ENCODE measurements at regions not wholly inside any gene's neighbourhood (a gene's known extent, or its start where the extent isn't known, plus 50 kb on each side); places are given as distances from the start of the nearest gene placed in this dataset.

DNA sequence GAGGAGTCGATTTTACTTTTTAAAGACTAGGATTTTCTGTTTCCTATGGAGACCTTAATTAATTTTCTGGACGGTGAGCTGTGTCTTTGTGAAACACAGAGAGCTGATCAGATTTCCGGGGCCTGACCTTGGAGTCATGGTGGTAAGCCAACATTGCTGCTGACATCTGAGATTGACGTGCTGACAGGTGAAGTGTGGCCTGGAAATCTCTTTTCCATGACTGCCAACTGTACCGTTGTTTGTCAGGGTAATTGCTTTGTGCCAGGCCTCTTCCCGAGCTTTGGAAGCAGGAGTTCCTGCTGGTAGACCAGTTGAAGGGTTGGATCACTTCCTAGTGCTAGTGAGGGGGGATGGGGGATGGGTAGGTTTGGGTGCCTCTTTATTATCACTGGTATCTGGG, 71.2 kb downstream of the ADRA2A start:
- Histone ChIP-seq H2BK12ac (ENCODE audit: insufficient read length, low read depth, low read length) (no peak overlapping the region), H2AFZ (ENCODE audit: low read length) (no peak overlapping the region), H3K27me3 (ENCODE audit: insufficient read depth, low read length) (no peaks in the 10 kb centered on the region), H3K27ac (ENCODE audit: insufficient read length, low read depth, low read length) (no peak overlapping the region), H4K8ac (replicated peaks; ENCODE audit: insufficient read length, low read depth, low read length) (no peak overlapping the region), H3K23ac (ENCODE audit: insufficient read length, low read depth, low read length) (no peak overlapping the region), H2AK5ac (ENCODE audit: insufficient read length, low read length) (no peak overlapping the region), H3K18ac (ENCODE audit: insufficient read length, low read depth, low read length) (no peak overlapping the region), H3K4me2 (ENCODE audit: insufficient read depth, insufficient read length, low read length) (no peak overlapping the region), H3K9me3 (ENCODE audit: control insufficient read depth, low read depth, low read length) (no peaks in the 10 kb centered on the region), H3K79me1 (ENCODE audit: insufficient read depth, low read depth, low read length, poor library complexity, severe bottlenecking) (no peaks in the 10 kb centered on the region), H3K23me2 (ENCODE audit: insufficient read length, low read depth, low read length, poor library complexity, severe bottlenecking) (no peaks in the 10 kb centered on the region), H2BK120ac (ENCODE audit: low read depth, low read length, poor library complexity, severe bottlenecking) (no peak overlapping the region), H2BK5ac (ENCODE audit: insufficient read length, low read length) (no peak overlapping the region), H2BK15ac (ENCODE audit: low read depth, low read length) (no peak overlapping the region), H3K14ac (ENCODE audit: insufficient read depth, low read length) (no peak overlapping the region), H3K4me1 (ENCODE audit: insufficient read depth, low read length) (no peaks in the 10 kb centered on the region), H3K9ac (ENCODE audit: extremely low read depth, insufficient read length, low read length) (no peak overlapping the region), H3K79me2 (ENCODE audit: insufficient read depth, low read length) (no peaks in the 10 kb centered on the region), H2BK20ac (ENCODE audit: low read depth, low read length, poor library complexity, severe bottlenecking) (no peak overlapping the region), H4K5ac (ENCODE audit: insufficient read length, low read depth, low read length) (no peak overlapping the region), H4K20me1 (ENCODE audit: control insufficient read depth, insufficient read depth, insufficient read length) (no peaks in the 10 kb centered on the region), H3T11ph (ENCODE audit: low read length) (no peak overlapping the region), H3K56ac (ENCODE audit: insufficient read length, low read depth, low read length) (no peak overlapping the region), H4K91ac (ENCODE audit: insufficient read length, low read depth, low read length) (no peak overlapping the region), H3K4ac (ENCODE audit: low read depth, low read length) (no peak overlapping the region)
- H3K27ac Mint-ChIP-seq, result no peak overlapping the region
- WGBS (ENCODE audit: extremely low coverage, insufficient read length, low lambda C conversion rate), result no CpG with 5 or more reads among the region's 6 CpGs
- TF ChIP-seq, protein P1, sequence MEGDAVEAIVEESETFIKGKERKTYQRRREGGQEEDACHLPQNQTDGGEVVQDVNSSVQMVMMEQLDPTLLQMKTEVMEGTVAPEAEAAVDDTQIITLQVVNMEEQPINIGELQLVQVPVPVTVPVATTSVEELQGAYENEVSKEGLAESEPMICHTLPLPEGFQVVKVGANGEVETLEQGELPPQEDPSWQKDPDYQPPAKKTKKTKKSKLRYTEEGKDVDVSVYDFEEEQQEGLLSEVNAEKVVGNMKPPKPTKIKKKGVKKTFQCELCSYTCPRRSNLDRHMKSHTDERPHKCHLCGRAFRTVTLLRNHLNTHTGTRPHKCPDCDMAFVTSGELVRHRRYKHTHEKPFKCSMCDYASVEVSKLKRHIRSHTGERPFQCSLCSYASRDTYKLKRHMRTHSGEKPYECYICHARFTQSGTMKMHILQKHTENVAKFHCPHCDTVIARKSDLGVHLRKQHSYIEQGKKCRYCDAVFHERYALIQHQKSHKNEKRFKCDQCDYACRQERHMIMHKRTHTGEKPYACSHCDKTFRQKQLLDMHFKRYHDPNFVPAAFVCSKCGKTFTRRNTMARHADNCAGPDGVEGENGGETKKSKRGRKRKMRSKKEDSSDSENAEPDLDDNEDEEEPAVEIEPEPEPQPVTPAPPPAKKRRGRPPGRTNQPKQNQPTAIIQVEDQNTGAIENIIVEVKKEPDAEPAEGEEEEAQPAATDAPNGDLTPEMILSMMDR (conservative IDR thresholded peaks at IDR 0.05), result no peak
- DNase-seq, result no peak
- peaks cover 48 to 49% of the 10 kb centered on the region in 2 experiments for H3K4me1 Mint-ChIP-seq
- H3K36me3 Mint-ChIP-seq (ENCODE audit: insufficient read depth in 1 of 3, low read depth in 3 of 3), result peaks cover 0 to 7% (median 0%) of the 10 kb centered on the region in 3 experiments; a peak in 2 of 7 replicates
- H3K9me3 Mint-ChIP-seq, result no peaks in the 10 kb centered on the region; a peak in 2 of 5 replicates
- H3K27me3 Mint-ChIP-seq (ENCODE audit: low read depth), result peaks cover 8% of the 10 kb centered on the region
- no peak overlapping the region; a peak in 1 of 5 replicates for H3K4me3 Mint-ChIP-seq
